ENCODE measurements at regions not wholly inside any gene's neighbourhood (a gene's known extent, or its start where the extent isn't known, plus 50 kb on each side); places are given as distances from the start of the nearest gene placed in this dataset.

DNA sequence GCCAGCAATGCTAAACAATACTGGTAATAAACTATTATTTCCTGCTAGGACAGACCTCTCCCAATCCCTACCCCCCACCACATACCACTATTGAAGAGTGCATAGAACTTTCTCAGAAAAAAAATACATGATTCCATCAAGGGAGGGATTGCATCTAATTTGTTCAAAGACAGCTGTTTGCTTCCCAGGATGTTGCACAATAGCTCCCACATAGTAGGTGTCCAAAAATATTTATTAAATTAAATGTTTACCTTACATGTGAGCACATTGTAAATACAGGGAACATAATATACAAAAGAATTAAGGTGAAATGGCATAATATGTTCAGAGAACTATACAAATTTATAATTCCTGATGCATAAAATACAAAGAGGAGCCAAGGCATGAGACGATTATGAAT, 1111.8 kb upstream of the LCORL start:
- TF ChIP-seq SMC3 (IDR thresholded peaks at IDR 0.05; ENCODE audit: low read length) (no peak), YY1 (IDR thresholded peaks at IDR 0.05; ENCODE audit: insufficient read depth, insufficient replicate concordance, low read depth, low read length) (no peak), PHF21A (CRISPR knock-in tag; IDR thresholded peaks at IDR 0.05) (no peak)
- TF ChIP-seq, protein P1, sequence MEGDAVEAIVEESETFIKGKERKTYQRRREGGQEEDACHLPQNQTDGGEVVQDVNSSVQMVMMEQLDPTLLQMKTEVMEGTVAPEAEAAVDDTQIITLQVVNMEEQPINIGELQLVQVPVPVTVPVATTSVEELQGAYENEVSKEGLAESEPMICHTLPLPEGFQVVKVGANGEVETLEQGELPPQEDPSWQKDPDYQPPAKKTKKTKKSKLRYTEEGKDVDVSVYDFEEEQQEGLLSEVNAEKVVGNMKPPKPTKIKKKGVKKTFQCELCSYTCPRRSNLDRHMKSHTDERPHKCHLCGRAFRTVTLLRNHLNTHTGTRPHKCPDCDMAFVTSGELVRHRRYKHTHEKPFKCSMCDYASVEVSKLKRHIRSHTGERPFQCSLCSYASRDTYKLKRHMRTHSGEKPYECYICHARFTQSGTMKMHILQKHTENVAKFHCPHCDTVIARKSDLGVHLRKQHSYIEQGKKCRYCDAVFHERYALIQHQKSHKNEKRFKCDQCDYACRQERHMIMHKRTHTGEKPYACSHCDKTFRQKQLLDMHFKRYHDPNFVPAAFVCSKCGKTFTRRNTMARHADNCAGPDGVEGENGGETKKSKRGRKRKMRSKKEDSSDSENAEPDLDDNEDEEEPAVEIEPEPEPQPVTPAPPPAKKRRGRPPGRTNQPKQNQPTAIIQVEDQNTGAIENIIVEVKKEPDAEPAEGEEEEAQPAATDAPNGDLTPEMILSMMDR (CRISPR knock-in tag; IDR thresholded peaks at IDR 0.05): no peak

All from HepG2 (cell line).